GM23248 (cell line): ENCODE measurements at regions not wholly inside any gene's neighbourhood (a gene's known extent, or its start where the extent isn't known, plus 50 kb on each side); places are given as distances from the start of the nearest gene placed in this dataset.

Experiments used
- EZH2 ChIP-seq: fragments of 200-600 bp; sonication (generic); IDR thresholded peaks from 2 replicates; pipeline ENCODE4 v1.6.1; 2018; ENCODE audit warnings: antibody characterized with exemption, mild to moderate bottlenecking; ENCODE audit not compliant: insufficient read depth, poor library complexity, severe bottlenecking
- EZH2phosphoT487 ChIP-seq: fragments of 200-600 bp; sonication (generic); IDR thresholded peaks from 2 replicates; pipeline ENCODE4 v1.6.1; 2018; ENCODE audit warnings: antibody characterized with exemption, moderate library complexity, mild to moderate bottlenecking, low read depth; ENCODE audit not compliant: insufficient read depth

DNA sequence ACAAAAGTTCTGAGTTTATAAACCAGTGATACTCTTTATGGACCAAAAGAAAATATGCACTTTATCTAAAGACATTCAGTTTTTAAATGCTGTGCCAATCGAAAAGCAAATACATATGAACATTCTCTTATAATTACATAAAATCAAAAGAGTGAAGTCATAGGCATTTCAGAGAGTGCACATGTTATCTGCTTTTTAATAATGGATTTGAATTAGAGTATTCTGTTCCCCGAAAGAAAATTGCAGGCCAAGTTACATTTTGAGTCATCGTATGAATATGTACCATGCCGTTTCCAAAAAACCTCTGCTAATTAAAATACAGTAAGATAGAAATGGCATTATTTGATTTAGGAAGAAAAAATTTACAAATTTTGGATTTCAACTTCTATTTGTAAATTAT, 565.7 kb downstream of the ZEB2 start:
- TF ChIP-seq EZH2phosphoT487 (no peak), EZH2 (no peak)
